NCI-H2081 treated with DMSO at 0.1 percent for 48 hours (cell line): ENCODE measurements at regions not wholly inside any gene's neighbourhood (a gene's known extent, or its start where the extent isn't known, plus 50 kb on each side); places are given as distances from the start of the nearest gene placed in this dataset.
"Not testable (repeated sequence)": the region's sequence is repeated elsewhere in the genome, so short reads cannot be mapped to it uniquely, and the experiment has no call there.

Experiments
- DNase-seq: peaks from one replicate; lab custom pipeline; 2025; lab: John Stamatoyannopoulos, UW

- no peak for DNase-seq
These were observed 166.4 kb upstream of the KCTD3 start for GRCh38 chr1:215400741-215401140.

GRCh38 chr1:215402147-215402546, 165.0 kb upstream of the KCTD3 start:
- no peak for DNase-seq

- no peak for DNase-seq
These were observed 161.9 kb upstream of the KCTD3 start for GRCh38 chr1:215405211-215405610.

- DNase-seq: no peak
These were observed 160.2 kb upstream of the KCTD3 start for GRCh38 chr1:215406927-215407326.

- DNase-seq: no peak
These were observed 159.5 kb upstream of the KCTD3 start for GRCh38 chr1:215407575-215407974.

GRCh38 chr1:215409546-215409945, 157.6 kb upstream of the KCTD3 start:
- DNase-seq: not testable (repeated sequence)

GRCh38 chr1:215415521-215415920, 151.6 kb upstream of the KCTD3 start:
- DNase-seq: not testable (repeated sequence)

GRCh38 chr1:215416497-215416896, 150.6 kb upstream of the KCTD3 start:
- no peak for DNase-seq

- no peak for DNase-seq
These were observed 150.0 kb upstream of the KCTD3 start for GRCh38 chr1:215417122-215417521.

GRCh38 chr1:215418876-215419447, 148.1 kb upstream of the KCTD3 start:
- no peak for DNase-seq

- DNase-seq: no peak
These were observed 145.4 kb upstream of the KCTD3 start for GRCh38 chr1:215421744-215422143.

GRCh38 chr1:215423288-215423687, 143.8 kb upstream of the KCTD3 start:
- no peak for DNase-seq

GRCh38 chr1:215425138-215425537, 142.0 kb upstream of the KCTD3 start:
- DNase-seq: no peak

- DNase-seq: no peak
These were observed 141.0 kb upstream of the KCTD3 start for GRCh38 chr1:215426101-215426500.

- not testable (repeated sequence) for DNase-seq
These were observed 134.4 kb upstream of the KCTD3 start for GRCh38 chr1:215432483-215433227.

- no peak for DNase-seq
These were observed 133.9 kb upstream of the KCTD3 start for GRCh38 chr1:215433237-215433636.

- DNase-seq: no peak
These were observed 127.6 kb upstream of the KCTD3 start for GRCh38 chr1:215439549-215439948.

GRCh38 chr1:215444715-215445414, 122.2 kb upstream of the KCTD3 start:
- DNase-seq: no peak

- not testable (repeated sequence) for DNase-seq
These were observed 119.1 kb upstream of the KCTD3 start for GRCh38 chr1:215448014-215448413.

- not testable (repeated sequence) for DNase-seq
These were observed 118.0 kb upstream of the KCTD3 start for GRCh38 chr1:215449147-215449546.

GRCh38 chr1:215453440-215453839, 113.7 kb upstream of the KCTD3 start:
- DNase-seq: no peak

GRCh38 chr1:215457213-215457612, 109.9 kb upstream of the KCTD3 start:
- no peak for DNase-seq

- no peak for DNase-seq
These were observed 109.0 kb upstream of the KCTD3 start for GRCh38 chr1:215458104-215458503.
